GM23338 (cell line): ENCODE measurements at regions not wholly inside any gene's neighbourhood (a gene's known extent, or its start where the extent isn't known, plus 50 kb on each side); places are given as distances from the start of the nearest gene placed in this dataset.

Experiments
- CTCF ChIP-seq, 2 experiments: fragments of 200-600 bp in 1 of 2; sonication (generic) in 1 of 2; conservative IDR thresholded peaks; 2 replicates each; pipeline versions ENCODE4 v1.5.1 to v1.6.1; 2016 to 2017; ENCODE audit warnings: antibody characterized with exemption in 2 of 2, low read depth in 2 of 2, mild to moderate bottlenecking in 2 of 2, moderate library complexity in 1 of 2
- EZH2 ChIP-seq: fragments of 200-600 bp; sonication (generic); IDR thresholded peaks from one replicate; pipeline ENCODE4 v1.8.0; 2017; ENCODE audit warnings: antibody characterized with exemption, mild to moderate bottlenecking, low read depth; ENCODE audit not compliant: unreplicated experiment
- EZH2phosphoT487 ChIP-seq: fragments of 200-600 bp; sonication (generic); IDR thresholded peaks from one replicate; pipeline ENCODE4 v1.8.1; 2018; ENCODE audit warnings: antibody characterized with exemption; ENCODE audit not compliant: unreplicated experiment
- JUNB ChIP-seq: IDR thresholded peaks from one replicate; pipeline ENCODE4 v1.6.1; 2016; ENCODE audit warnings: antibody characterized with exemption; ENCODE audit not compliant: unreplicated experiment
- NANOG ChIP-seq: IDR thresholded peaks from 2 replicates; pipeline ENCODE4 v1.6.1; 2016; ENCODE audit warnings: antibody characterized with exemption, borderline replicate concordance
- POLR2AphosphoS5 ChIP-seq: IDR thresholded peaks from 2 replicates; pipeline ENCODE4 v1.6.1; 2016; ENCODE audit warnings: antibody characterized with exemption, low read depth
- REST ChIP-seq: IDR thresholded peaks from one replicate; pipeline ENCODE4 v1.6.1; 2018; ENCODE audit warnings: antibody characterized with exemption; ENCODE audit not compliant: unreplicated experiment
- TF ChIP-seq, protein P1 (sequence below): IDR thresholded peaks from 2 replicates; pipeline ENCODE4 v1.6.1; 2016; ENCODE audit warnings: antibody characterized with exemption

GRCh38 chr16:17585449-17586074, 114.8 kb upstream of the XYLT1 start:
- no peak for TF ChIP-seq POLR2AphosphoS5
- no peak for TF ChIP-seq CTCF (conservative IDR thresholded peaks at IDR 0.05; ENCODE audit: low read depth in 2 of 2)
- TF ChIP-seq EZH2: no peak
- TF ChIP-seq, protein P1, sequence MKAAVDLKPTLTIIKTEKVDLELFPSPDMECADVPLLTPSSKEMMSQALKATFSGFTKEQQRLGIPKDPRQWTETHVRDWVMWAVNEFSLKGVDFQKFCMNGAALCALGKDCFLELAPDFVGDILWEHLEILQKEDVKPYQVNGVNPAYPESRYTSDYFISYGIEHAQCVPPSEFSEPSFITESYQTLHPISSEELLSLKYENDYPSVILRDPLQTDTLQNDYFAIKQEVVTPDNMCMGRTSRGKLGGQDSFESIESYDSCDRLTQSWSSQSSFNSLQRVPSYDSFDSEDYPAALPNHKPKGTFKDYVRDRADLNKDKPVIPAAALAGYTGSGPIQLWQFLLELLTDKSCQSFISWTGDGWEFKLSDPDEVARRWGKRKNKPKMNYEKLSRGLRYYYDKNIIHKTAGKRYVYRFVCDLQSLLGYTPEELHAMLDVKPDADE: no peak
- TF ChIP-seq NANOG: no peak
- no peak for TF ChIP-seq EZH2phosphoT487
- no peak for TF ChIP-seq REST
- no peak for TF ChIP-seq JUNB
